ENCODE measurements at regions not wholly inside any gene's neighbourhood (a gene's known extent, or its start where the extent isn't known, plus 50 kb on each side); places are given as distances from the start of the nearest gene placed in this dataset.
A peak's percentile ranks its signal among the peaks of the same experiment; 100 is the strongest.

- Histone ChIP-seq H3K4me1 (ENCODE audit: insufficient read depth, low read length, severe bottlenecking) (no peaks in the 10 kb centered on the region), H3K27me3 (ENCODE audit: insufficient read depth, low read length) (no peaks in the 10 kb centered on the region), H2AFZ (ENCODE audit: low read length) (no peak overlapping the region), H3K79me2 (ENCODE audit: insufficient read depth, low read length) (no peaks in the 10 kb centered on the region), H3K9me2 (ENCODE audit: low read depth, low read length) (no peaks in the 10 kb centered on the region), H4K20me1 (ENCODE audit: insufficient read depth, low read length) (no peaks in the 10 kb centered on the region), H3F3A (ENCODE audit: insufficient read depth, low read length) (no peaks in the 10 kb centered on the region), H3K9ac (ENCODE audit: low read length) (no peak overlapping the region), H3K36me3 (ENCODE audit: insufficient read depth, low read length) (no peaks in the 10 kb centered on the region), H3K27ac (ENCODE audit: low read depth, low read length, poor library complexity, severe bottlenecking) (no peak overlapping the region), H3K4me3 (ENCODE audit: low read depth, low read length, poor library complexity, severe bottlenecking) (no peak overlapping the region), H3K4me2 (ENCODE audit: low read length) (peak overlapping the region; percentile 14; the same call in 1 of the 2 replicates), H3K9me3 (ENCODE audit: low read length) (no peaks in the 10 kb centered on the region)
- TF ChIP-seq CTCF (IDR thresholded peaks at IDR 0.05; ENCODE audit: low read length) (peak; percentile 33), EZH2 (IDR thresholded peaks at IDR 0.05; ENCODE audit: borderline replicate concordance, low read length) (no peak)
Measured at GRCh38 chr9:16154521-16155078, 601.8 kb downstream of the CCDC171 start.

- H3K27me3 ChIP-seq (ENCODE audit: insufficient read depth, low read length): no peaks in the 10 kb centered on the region
- no peaks in the 10 kb centered on the region for H3K36me3 ChIP-seq (ENCODE audit: insufficient read depth, low read length)
- H3K4me2 ChIP-seq (ENCODE audit: low read length): no peak overlapping the region
- no peaks in the 10 kb centered on the region for H3K79me2 ChIP-seq (ENCODE audit: insufficient read depth, low read length)
- no peaks in the 10 kb centered on the region for H3K9me2 ChIP-seq (ENCODE audit: low read depth, low read length)
- no peaks in the 10 kb centered on the region for H4K20me1 ChIP-seq (ENCODE audit: insufficient read depth, low read length)
- no peak overlapping the region for H3K27ac ChIP-seq (ENCODE audit: low read depth, low read length, poor library complexity, severe bottlenecking)
- TF ChIP-seq EZH2 (IDR thresholded peaks at IDR 0.05; ENCODE audit: borderline replicate concordance, low read length) (no peak), CTCF (IDR thresholded peaks at IDR 0.05; ENCODE audit: low read length) (no peak)
- no peak overlapping the region for H2AFZ ChIP-seq (ENCODE audit: low read length)
- no peaks in the 10 kb centered on the region for H3K4me1 ChIP-seq (ENCODE audit: insufficient read depth, low read length, severe bottlenecking)
- no peak overlapping the region for H3K4me3 ChIP-seq (ENCODE audit: low read depth, low read length, poor library complexity, severe bottlenecking)
- H3K9ac ChIP-seq (ENCODE audit: low read length): no peak overlapping the region
- no peaks in the 10 kb centered on the region for H3K9me3 ChIP-seq (ENCODE audit: low read length)
- no peaks in the 10 kb centered on the region for H3F3A ChIP-seq (ENCODE audit: insufficient read depth, low read length)
Measured at GRCh38 chr9:16155878-16156277, 603.0 kb downstream of the CCDC171 start.

GRCh38 chr9:16157216-16157615, 604.4 kb downstream of the CCDC171 start:
- Histone ChIP-seq H3K9ac (ENCODE audit: low read length) (no peak overlapping the region), H3K79me2 (ENCODE audit: insufficient read depth, low read length) (no peaks in the 10 kb centered on the region), H3K36me3 (ENCODE audit: insufficient read depth, low read length) (no peaks in the 10 kb centered on the region), H3K4me1 (ENCODE audit: insufficient read depth, low read length, severe bottlenecking) (no peaks in the 10 kb centered on the region), H3F3A (ENCODE audit: insufficient read depth, low read length) (no peaks in the 10 kb centered on the region), H4K20me1 (ENCODE audit: insufficient read depth, low read length) (no peaks in the 10 kb centered on the region), H3K4me2 (ENCODE audit: low read length) (no peak overlapping the region), H3K9me3 (ENCODE audit: low read length) (no peaks in the 10 kb centered on the region), H3K27me3 (ENCODE audit: insufficient read depth, low read length) (no peaks in the 10 kb centered on the region), H3K4me3 (ENCODE audit: low read depth, low read length, poor library complexity, severe bottlenecking) (no peak overlapping the region), H2AFZ (ENCODE audit: low read length) (no peak overlapping the region), H3K9me2 (ENCODE audit: low read depth, low read length) (no peaks in the 10 kb centered on the region), H3K27ac (ENCODE audit: low read depth, low read length, poor library complexity, severe bottlenecking) (no peak overlapping the region)
- no peak for TF ChIP-seq EZH2 (IDR thresholded peaks at IDR 0.05; ENCODE audit: borderline replicate concordance, low read length)
- no peak for TF ChIP-seq CTCF (IDR thresholded peaks at IDR 0.05; ENCODE audit: low read length)

Measured in OCI-LY1 (cell line).